SK-N-SH (cell line): ENCODE measurements at regions not wholly inside any gene's neighbourhood (a gene's known extent, or its start where the extent isn't known, plus 50 kb on each side); places are given as distances from the start of the nearest gene placed in this dataset.

ENCODE experiments used
- EP300 ChIP-seq, 2 experiments: IDR thresholded peaks; 2 replicates each; pipeline versions ENCODE4 v1.4.0 to v1.6.1; 2012; ENCODE audit warnings: borderline replicate concordance in 1 of 2, low read depth in 1 of 2, low read length in 1 of 2
- RAD21 ChIP-seq: IDR thresholded peaks from 2 replicates; pipeline ENCODE4 v1.6.1; 2012; ENCODE audit warnings: mild to moderate bottlenecking, low read length

- no peak for TF ChIP-seq EP300 (IDR thresholded peaks at IDR 0.05; ENCODE audit: borderline replicate concordance in 1 of 2, low read depth in 1 of 2, low read length in 1 of 2)
- TF ChIP-seq RAD21: no peak
These were observed 117.1 kb downstream of the FOXD2 start for GRCh38 chr1:47554901-47555300.
